PC-9 (cell line): ENCODE measurements at regions not wholly inside any gene's neighbourhood (a gene's known extent, or its start where the extent isn't known, plus 50 kb on each side); places are given as distances from the start of the nearest gene placed in this dataset.

Source experiments
- BruUV-seq: library from RNA; stranded (reverse); fragments of 400-500 nt; replicated peaks from 2 replicates; lab custom pipeline; 2021; lab: Mats Ljungman, UMichigan
- CTCF ChIA-PET: fragments of 300-600 bp; sonication (Branson Sonifier 250); formaldehyde crosslinking; loops from one replicate; lab custom pipeline; 2022; ENCODE audit warnings: antibody characterized with exemption; lab: Charles Lee
- POLR2A ChIA-PET: fragments of 300-600 bp; sonication (Branson Sonifier 250); formaldehyde crosslinking; loops from one replicate; lab custom pipeline; 2022; ENCODE audit warnings: antibody characterized with exemption; ENCODE audit not compliant: unreplicated experiment; lab: Charles Lee
- DNase-seq, 2 experiments: peaks; one replicate each; pipeline versions ENCODE4 v3.0.0 to v3.0.0-alpha.2; 2015 to 2022; ENCODE audit warnings: mixed read lengths in 1 of 2
- H2AFZ ChIP-seq: fragments of 200-600 bp; sonication (generic); 2 replicates; pipeline ENCODE4 v1.8.1; 2017; ENCODE audit warnings: antibody characterized with exemption
- H3F3A ChIP-seq: fragments of 200-600 bp; sonication (generic); 2 replicates; pipeline ENCODE4 v1.8.1; 2017; ENCODE audit warnings: antibody characterized with exemption, mild to moderate bottlenecking, low read depth; ENCODE audit not compliant: insufficient read depth
- H3K27ac ChIP-seq: fragments of 200-600 bp; sonication (generic); 2 replicates; pipeline ENCODE4 v1.6.1; 2016; ENCODE audit warnings: mixed run types
- H3K27me3 ChIP-seq: fragments of 200-600 bp; sonication (generic); 2 replicates; pipeline ENCODE4 v1.6.1; 2016; ENCODE audit warnings: low read depth, mixed run types; ENCODE audit not compliant: insufficient read depth
- H3K36me3 ChIP-seq: fragments of 200-600 bp; sonication (generic); 2 replicates; pipeline ENCODE4 v1.6.1; 2016; ENCODE audit warnings: low read depth, mixed run types
- H3K4me1 ChIP-seq: fragments of 200-600 bp; sonication (generic); replicated peaks from 2 replicates; pipeline ENCODE4 v1.6.1; 2016; ENCODE audit warnings: mixed run types; ENCODE audit not compliant: insufficient read depth
- H3K4me2 ChIP-seq: fragments of 200-600 bp; sonication (generic); 2 replicates; pipeline ENCODE4 v1.6.1; 2017; ENCODE audit warnings: mixed run types
- H3K4me3 ChIP-seq: fragments of 200-600 bp; sonication (generic); 2 replicates; pipeline ENCODE4 v1.6.1; 2016; ENCODE audit warnings: mixed run types
- H3K79me2 ChIP-seq: fragments of 200-600 bp; sonication (generic); 2 replicates; pipeline ENCODE4 v1.6.1; 2017; ENCODE audit warnings: low read depth, mixed run types
- H3K9me2 ChIP-seq: fragments of 200-600 bp; sonication (generic); 2 replicates; pipeline ENCODE4 v1.8.1; 2017; ENCODE audit warnings: mild to moderate bottlenecking; ENCODE audit not compliant: insufficient read depth
- H3K9me3 ChIP-seq: fragments of 200-600 bp; sonication (generic); 2 replicates; pipeline ENCODE4 v1.8.1; 2016; ENCODE audit warnings: low read depth; ENCODE audit not compliant: insufficient read depth
- H4K20me1 ChIP-seq: fragments of 200-600 bp; sonication (generic); 2 replicates; pipeline ENCODE4 v1.8.1; 2017; ENCODE audit not compliant: insufficient read depth
- EZH2 ChIP-seq: fragments of 200-600 bp; sonication (generic); IDR thresholded peaks from 2 replicates; pipeline ENCODE4 v1.8.0; 2017; ENCODE audit warnings: antibody characterized with exemption, low read depth
- intact Hi-C: fragments of 100-400 bp; cut with micrococcal nuclease; formaldehyde crosslinking; loops from one replicate; pipeline ENCODE4 v1.10.0; 2022; ENCODE audit not compliant: unreplicated experiment
- TF ChIP-seq, protein P1 (sequence below): fragments of 200-600 bp; sonication (generic); conservative IDR thresholded peaks from 2 replicates; pipeline ENCODE4 v1.6.1; 2017; ENCODE audit warnings: mixed run types, antibody characterized with exemption, mild to moderate bottlenecking, moderate library complexity

DNA sequence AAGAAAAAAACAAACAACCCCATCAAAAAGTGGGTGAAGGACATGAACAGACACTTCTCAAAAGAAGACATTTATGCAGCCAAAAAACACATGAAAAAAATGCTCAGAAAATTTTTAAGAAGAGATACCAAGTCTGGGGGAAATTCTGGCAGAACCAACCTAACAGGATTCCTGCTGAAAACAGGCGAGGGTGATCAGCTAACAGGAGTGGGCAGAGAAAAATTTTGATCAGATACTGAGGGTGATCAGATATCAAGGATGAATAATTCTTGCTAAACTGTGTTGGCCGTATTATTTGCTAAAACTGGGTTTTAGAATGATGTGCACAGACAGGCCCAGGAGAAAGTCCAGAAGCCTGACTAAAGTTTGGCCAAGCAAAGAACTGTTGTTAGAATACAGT, 557.3 kb downstream of the CD109 start:
- Histone ChIP-seq H2AFZ (no peak overlapping the region), H3K36me3 (no peaks in the 10 kb centered on the region), H3K4me2 (no peak overlapping the region), H3K79me2 (no peaks in the 10 kb centered on the region), H3K9me2 (no peaks in the 10 kb centered on the region), H4K20me1 (no peaks in the 10 kb centered on the region), H3K27ac (no peak overlapping the region), H3K4me3 (no peak overlapping the region), H3K4me1 (no peaks in the 10 kb centered on the region), H3F3A (no peaks in the 10 kb centered on the region), H3K9me3 (no peaks in the 10 kb centered on the region), H3K27me3 (no peaks in the 10 kb centered on the region)
- intact Hi-C loops: no loop called here
- no peak for DNase-seq
- TF ChIP-seq, protein P1, sequence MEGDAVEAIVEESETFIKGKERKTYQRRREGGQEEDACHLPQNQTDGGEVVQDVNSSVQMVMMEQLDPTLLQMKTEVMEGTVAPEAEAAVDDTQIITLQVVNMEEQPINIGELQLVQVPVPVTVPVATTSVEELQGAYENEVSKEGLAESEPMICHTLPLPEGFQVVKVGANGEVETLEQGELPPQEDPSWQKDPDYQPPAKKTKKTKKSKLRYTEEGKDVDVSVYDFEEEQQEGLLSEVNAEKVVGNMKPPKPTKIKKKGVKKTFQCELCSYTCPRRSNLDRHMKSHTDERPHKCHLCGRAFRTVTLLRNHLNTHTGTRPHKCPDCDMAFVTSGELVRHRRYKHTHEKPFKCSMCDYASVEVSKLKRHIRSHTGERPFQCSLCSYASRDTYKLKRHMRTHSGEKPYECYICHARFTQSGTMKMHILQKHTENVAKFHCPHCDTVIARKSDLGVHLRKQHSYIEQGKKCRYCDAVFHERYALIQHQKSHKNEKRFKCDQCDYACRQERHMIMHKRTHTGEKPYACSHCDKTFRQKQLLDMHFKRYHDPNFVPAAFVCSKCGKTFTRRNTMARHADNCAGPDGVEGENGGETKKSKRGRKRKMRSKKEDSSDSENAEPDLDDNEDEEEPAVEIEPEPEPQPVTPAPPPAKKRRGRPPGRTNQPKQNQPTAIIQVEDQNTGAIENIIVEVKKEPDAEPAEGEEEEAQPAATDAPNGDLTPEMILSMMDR: no peak
- TF ChIP-seq EZH2: no peak
- ChIA-PET CTCF (interaction anchor here (0.7 kb wide), 1 partner anchor 55 kb away, joined by 3 read pairs; no protein-coding TSS in a partner anchor), POLR2A (no interaction called here)
- no TSS peak for BruUV-seq

DNA sequence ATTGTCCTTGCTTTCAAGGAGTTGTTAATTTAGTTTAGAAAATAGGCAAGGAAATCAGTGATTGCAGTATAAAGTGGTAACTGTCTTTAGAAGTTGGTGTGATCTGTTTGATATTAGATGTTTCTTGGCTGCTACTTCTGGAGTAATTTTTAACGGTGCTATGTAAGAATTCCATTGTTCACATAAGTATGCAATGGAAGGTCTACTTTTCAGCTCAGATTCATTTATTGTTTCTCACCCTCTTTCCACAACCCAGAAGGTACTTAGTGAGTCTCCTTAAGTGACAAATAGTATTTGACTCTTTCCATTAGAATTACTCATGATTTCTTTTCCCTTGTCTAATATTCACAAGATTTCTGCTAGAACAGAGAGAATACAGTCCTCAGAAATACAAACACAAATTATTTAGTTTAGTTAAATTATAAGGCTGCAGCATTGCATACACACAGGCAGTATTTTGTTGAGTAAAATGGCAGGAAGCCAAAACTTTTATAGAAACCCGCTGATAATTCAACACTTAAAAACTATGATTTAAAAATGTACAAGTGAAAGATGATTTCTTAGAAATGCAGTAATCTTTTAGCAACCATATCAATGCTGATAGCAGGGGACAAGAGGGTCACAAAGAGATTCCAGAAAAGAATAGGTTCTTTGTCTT, 554.3 kb downstream of the CD109 start:
- Histone ChIP-seq H3K9me3 (no peaks in the 10 kb centered on the region), H3K4me1 (no peaks in the 10 kb centered on the region), H3F3A (no peaks in the 10 kb centered on the region), H3K9me2 (no peaks in the 10 kb centered on the region), H3K79me2 (no peaks in the 10 kb centered on the region), H3K36me3 (no peaks in the 10 kb centered on the region), H3K27ac (no peak overlapping the region), H4K20me1 (no peaks in the 10 kb centered on the region), H3K4me3 (no peak overlapping the region), H3K4me2 (no peak overlapping the region), H3K27me3 (no peaks in the 10 kb centered on the region), H2AFZ (no peak overlapping the region)
- no peak for TF ChIP-seq EZH2
- TF ChIP-seq, protein P1: no peak
- no peak for DNase-seq
- BruUV-seq: no TSS peak
- POLR2A ChIA-PET: no interaction called here
- intact Hi-C loops: no loop called here
- CTCF ChIA-PET: no interaction called here

DNA sequence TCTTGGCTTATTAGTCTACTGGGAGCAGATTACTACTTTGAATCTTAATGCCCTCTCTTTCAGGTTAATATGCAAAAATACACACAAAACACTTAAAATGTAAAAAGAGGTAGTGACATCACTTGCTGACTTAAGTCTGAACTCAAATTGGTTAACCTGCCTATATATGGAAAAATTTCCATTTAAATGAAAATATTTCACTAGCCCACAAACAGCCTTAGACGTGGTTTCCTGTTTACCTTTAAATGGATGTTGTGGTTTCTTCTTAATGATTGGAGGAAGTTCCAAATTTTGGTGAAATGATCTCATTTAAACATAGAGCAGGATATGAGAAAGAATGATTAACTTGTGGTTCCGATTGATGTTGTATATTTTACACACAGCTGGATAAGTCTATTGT, 553.7 kb downstream of the CD109 start:
- Histone ChIP-seq H3K4me1 (no peaks in the 10 kb centered on the region), H3K9me2 (no peaks in the 10 kb centered on the region), H3K79me2 (no peaks in the 10 kb centered on the region), H2AFZ (no peak overlapping the region), H3K27ac (no peak overlapping the region), H3K4me3 (no peak overlapping the region), H3K27me3 (no peaks in the 10 kb centered on the region), H3K36me3 (no peaks in the 10 kb centered on the region), H3F3A (no peaks in the 10 kb centered on the region), H3K4me2 (no peak overlapping the region), H3K9me3 (no peaks in the 10 kb centered on the region), H4K20me1 (no peaks in the 10 kb centered on the region)
- DNase-seq: no peak
- no TSS peak for BruUV-seq
- TF ChIP-seq, protein P1: no peak
- TF ChIP-seq EZH2: no peak
- intact Hi-C loops: no loop called here
- ChIA-PET CTCF (no interaction called here), POLR2A (no interaction called here)
